Sigmoid colon (tissue), 4 donors: ENCODE measurements at regions not wholly inside any gene's neighbourhood (a gene's known extent, or its start where the extent isn't known, plus 50 kb on each side); places are given as distances from the start of the nearest gene placed in this dataset.

Source experiments
- CTCF ChIP-seq, 4 experiments: fragments of 450-650 bp in 3 of 4; fragments of 200-600 bp in 1 of 4; IDR thresholded peaks; one replicate each; pipeline ENCODE4 v1.5.1; 2016 to 2019; ENCODE audit warnings: antibody characterized with exemption in 4 of 4, mild to moderate bottlenecking in 3 of 4, moderate library complexity in 2 of 4
- EP300 ChIP-seq, 4 donors: sonication (generic); formaldehyde crosslinking; IDR thresholded peaks; one replicate each; pipeline ENCODE4 v1.6.1; 2017; ENCODE audit warnings: antibody characterized with exemption in 4 of 4

- TF ChIP-seq EP300 (IDR thresholded peaks at IDR 0.05) (no peak), CTCF (IDR thresholded peaks at IDR 0.05) (no peak)
Measured at GRCh38 chr17:5877948-5878347, 192.2 kb upstream of the WSCD1 start.
